HCT116 (cell line): ENCODE measurements at regions not wholly inside any gene's neighbourhood (a gene's known extent, or its start where the extent isn't known, plus 50 kb on each side); places are given as distances from the start of the nearest gene placed in this dataset.

Experiments used
- CTCF ChIP-seq, 3 experiments: fragments of 200-600 bp in 1 of 3; sonication (generic) in 1 of 3; IDR thresholded peaks in 2 of 3; conservative IDR thresholded peaks in 1 of 3; 2 replicates each; pipeline ENCODE4 v1.5.1; 2012 to 2017; ENCODE audit warnings: low read depth in 2 of 3, low read length in 2 of 3, antibody characterized with exemption in 1 of 3, borderline replicate concordance in 1 of 3, control low read depth in 1 of 3, mild to moderate bottlenecking in 1 of 3, mixed read lengths in 1 of 3, mixed run types in 1 of 3, moderate library complexity in 1 of 3; ENCODE audit not compliant: insufficient read depth in 1 of 3
- EZH2 ChIP-seq: fragments of 200-600 bp; sonication (generic); IDR thresholded peaks from 2 replicates; pipeline ENCODE4 v1.6.1; 2017; ENCODE audit warnings: antibody characterized with exemption, mixed run types
- YY1 ChIP-seq: IDR thresholded peaks from 2 replicates; pipeline ENCODE4 v1.6.1; 2011; ENCODE audit warnings: low read length, low read depth, moderate library complexity, mild to moderate bottlenecking; ENCODE audit not compliant: insufficient replicate concordance; ENCODE audit errors: extremely low read depth

GRCh38 chr17:56680676-56681075 lies 87.2 kb downstream of the NOG start:
- TF ChIP-seq CTCF (IDR thresholded peaks at IDR 0.05 in 2 of 3, conservative IDR thresholded peaks at IDR 0.05 in 1 of 3; ENCODE audit: borderline replicate concordance in 1 of 3, insufficient read depth in 1 of 3, low read depth in 2 of 3, low read length in 2 of 3), result no peak
- no peak for TF ChIP-seq EZH2
- TF ChIP-seq YY1, result no peak
